Inferior parietal cortex (tissue), 1 donor: ENCODE measurements at regions not wholly inside any gene's neighbourhood (a gene's known extent, or its start where the extent isn't known, plus 50 kb on each side); places are given as distances from the start of the nearest gene placed in this dataset.
"Not testable (repeated sequence)": the region's sequence is repeated elsewhere in the genome, so short reads cannot be mapped to it uniquely, and the experiment has no call there.

ENCODE experiments used
- DNase-seq: peaks from one replicate; pipeline ENCODE4 v3.0.0-alpha.2; 2016; ENCODE audit errors: extremely low spot score

DNA sequence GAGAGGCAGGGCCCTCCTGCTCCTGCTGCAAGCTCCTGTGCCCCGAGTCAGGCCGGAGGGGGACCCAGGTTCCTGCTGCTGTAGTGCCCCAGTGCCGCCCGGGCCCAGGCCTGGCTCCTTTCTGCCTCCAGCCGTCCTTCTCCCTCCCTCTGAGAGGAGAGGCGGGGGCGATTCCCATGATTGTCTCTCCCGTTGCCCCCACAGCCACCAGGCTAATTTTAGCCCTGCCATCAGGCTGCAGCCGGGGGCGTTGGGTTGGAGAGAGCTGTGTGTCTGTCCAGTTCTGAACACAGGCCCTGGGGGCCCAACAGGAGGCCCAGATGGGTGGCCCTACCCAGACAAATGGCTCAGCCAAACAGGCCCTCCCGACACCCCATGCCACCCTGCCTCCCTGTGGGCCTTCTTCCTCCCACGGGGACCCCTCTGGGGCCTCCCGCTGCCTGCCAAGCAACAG lies 214.8 kb downstream of the TBC1D2B start:
- no peak for DNase-seq

DNA sequence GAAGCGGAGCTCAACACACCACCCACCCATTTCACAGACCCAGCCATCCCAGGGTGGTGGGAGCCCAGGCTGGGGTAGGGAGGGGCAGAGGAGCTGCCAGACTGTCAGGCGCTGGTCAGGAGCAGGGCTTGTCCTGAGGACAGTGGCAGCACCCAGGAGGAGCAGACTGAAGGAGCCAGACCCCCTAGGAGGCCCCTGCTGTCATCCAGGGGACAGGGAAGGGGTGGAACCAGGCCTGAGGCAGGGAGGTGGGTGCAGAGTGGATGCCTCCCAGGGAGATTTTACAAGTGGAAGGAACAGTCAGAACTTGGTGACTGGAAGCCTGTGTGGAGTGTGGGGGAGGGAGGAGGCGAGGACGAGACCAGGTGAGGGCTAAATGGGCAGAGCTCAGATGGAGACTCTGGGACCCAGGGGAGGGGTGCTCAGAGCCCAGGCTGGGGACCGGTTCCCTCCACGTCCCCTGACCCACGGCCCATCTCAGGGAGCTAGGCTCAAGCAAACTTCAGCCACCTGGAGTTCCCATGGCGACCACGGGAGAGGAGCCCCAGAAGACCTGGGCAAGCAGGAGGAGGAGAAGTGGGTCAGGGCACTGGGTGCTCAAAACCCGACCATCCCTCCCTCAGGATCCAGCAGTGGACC lies 215.4 kb downstream of the TBC1D2B start:
- DNase-seq, result not testable (repeated sequence)

DNA sequence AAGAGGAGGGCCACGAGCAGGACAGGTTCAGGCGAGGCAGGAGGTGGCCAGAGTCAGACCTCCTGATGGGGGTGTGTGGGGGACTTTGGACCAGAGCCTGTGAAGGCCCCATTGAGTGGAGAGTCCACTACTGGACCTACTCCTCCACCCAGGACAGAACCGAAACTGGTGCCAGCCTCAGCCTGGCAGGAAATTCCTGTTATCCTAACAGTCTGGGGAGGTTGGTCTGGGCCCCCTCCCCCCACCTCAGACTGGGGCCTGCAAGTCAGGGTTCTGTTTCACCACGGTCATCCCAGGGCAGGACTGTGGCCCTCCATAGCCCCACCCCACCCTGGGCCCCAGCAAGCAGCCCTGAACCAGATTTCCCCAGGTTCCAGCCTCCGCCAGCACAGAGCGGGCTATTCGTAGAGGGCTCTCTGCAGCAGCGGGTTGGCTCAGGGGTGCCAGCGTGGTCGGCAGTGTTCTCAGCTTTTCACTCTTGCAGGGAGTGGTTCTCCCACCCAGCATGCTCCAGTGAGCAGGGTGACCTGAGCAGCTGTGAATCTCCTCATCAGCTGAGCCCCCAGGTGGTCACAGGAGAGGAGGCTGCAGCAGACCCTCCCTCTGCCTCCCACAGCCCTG lies 217.3 kb downstream of the TBC1D2B start:
- no peak for DNase-seq

DNA sequence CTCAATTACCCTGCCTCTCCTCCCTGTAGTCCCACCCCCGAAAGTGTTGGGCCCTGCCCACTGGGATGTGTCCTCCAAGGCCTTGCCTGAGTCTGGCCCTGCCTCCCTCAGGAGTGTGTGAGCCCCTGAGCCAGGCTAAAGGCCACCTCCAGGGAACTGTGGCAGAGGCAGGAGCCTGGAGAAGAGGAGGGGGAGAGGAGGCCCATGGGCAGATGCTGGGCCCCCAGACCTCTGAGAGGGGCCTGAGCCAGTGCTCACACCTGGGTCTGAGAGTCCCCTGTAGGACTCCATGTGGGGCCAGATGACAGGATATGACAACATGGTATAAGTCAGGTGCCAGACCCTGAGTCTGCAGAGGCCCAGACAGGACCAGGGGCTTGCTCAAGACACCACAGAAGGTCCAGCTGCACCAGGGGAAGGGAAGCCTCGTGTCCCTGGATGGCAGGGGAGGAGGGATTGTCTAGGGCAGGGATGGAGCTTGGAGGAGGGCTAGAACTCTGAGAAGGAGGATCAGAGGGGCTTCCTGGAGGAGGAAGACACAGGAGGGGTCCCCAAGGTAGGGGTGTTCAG lies 217.9 kb downstream of the TBC1D2B start:
- DNase-seq, result no peak

DNA sequence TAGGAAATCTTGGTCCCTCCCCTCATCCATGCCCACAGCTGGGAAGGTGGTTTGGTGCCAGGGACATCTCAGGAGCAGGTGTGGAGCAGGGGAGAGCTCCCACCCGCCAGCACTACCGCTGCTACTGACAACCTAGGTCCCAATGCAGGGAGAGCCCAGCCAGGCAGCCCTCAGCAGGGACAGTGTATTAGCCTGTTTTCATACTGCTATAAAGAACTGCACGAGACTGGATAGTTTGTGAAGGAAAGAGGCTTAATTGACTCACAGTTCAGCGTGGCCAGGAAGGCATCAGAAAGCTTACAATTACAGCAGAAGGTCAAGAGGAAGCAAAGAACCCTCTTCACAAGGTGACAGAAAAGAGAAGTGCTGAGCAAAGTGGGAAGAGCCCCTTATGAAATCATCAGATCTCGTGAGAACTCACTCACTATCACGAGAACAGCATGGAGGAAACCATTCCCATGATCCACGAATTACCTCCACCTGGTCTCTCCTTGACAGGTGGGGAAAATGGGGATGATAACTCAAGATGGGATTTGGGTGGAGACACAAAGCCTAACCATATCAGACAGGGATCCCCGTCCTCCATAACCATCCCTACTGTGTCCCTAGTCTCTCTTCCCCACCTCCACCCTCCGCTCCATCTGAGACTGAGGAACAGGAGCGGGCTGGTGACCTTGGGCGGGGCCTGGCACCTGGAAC lies 218.6 kb downstream of the TBC1D2B start:
- no peak for DNase-seq

DNA sequence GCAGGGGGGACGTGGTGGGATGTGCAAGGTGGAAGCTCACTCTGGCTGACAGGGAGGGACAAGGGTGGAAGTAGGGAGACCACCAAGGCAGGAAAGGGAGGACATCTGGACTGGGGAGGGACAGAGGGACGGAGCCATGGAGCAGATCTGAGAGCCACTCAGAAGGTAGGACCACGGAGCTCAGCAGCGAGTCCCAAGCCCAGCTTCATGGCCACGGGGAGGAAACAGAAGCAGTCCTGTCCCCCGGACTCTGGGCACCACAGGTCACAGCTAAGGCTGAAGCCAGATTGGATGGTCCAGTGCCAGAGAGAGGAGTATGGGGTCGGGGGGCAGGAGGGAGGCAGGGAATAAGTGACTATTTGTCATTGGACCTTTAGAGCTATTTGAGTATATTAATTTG lies 220.1 kb downstream of the TBC1D2B start:
- no peak for DNase-seq

DNA sequence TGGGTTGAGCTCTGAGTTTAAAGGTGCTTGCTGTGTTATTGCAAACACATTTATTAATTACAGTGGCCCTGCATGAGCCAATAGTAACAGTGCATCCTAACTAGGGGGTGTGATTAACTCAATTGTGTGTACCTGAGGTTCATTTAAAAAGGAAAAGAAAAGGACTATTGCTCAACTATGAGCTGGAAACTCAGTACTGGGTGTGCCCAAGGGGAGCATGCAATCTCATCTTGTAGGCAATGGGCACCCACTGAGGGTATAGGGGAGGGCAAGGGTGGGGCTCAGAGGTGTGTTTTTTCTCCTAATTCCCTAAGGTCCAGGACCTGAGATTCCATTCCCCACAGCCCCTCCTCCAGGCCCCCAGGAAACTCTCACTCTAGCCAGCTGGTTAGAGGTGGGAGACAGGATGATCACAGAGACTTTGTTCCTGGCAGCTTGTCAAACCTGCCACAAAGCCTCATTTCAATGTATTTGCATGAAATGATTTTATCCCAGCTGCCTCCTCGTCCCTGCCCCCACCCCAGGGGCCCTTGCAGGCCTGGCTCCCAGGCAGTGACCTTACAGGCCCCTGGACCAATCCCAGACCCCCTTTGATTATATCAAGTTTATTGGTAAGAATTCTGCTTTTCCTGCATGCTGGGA lies 220.7 kb downstream of the TBC1D2B start:
- DNase-seq, result no peak

DNA sequence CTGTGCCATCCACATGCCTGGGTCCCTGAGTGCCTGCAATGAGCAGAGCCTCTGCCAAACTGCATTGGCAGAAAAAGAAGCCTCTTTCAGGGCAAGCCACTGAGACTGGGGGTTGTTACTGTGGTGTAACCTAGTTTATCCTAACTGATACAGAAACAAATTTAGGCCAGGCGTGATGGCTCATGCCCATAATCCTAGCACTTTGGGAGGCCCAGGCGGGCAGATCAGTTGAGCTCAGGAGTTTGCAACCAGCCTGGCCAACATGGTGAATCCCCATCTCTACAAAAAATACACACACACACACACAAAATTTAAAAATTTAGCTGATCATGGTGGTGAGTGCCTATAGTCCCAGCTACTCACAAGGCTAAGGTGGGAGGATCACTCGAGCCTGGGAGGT lies 221.6 kb downstream of the TBC1D2B start:
- DNase-seq, result no peak

DNA sequence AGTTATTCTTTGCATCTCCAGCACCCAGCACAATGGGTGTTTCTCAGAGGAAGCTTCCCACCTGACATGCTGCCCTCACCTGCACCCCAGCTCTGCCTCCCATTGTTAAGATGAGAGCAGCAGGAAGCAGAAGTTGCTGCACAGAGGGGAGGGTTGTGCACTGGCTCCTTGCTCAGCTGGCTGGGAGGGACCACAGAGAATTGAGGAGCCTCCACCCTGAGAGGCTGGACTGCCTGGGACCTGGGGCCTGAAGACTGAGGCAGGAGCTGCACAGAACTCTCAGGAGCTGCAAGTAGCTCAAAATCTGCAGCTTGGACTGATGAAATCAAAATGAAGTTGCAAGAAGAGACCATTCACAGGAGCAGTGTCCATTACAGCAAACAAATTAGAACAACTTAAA lies 222.3 kb upstream of the LINGO1 start:
- DNase-seq, result no peak

DNA sequence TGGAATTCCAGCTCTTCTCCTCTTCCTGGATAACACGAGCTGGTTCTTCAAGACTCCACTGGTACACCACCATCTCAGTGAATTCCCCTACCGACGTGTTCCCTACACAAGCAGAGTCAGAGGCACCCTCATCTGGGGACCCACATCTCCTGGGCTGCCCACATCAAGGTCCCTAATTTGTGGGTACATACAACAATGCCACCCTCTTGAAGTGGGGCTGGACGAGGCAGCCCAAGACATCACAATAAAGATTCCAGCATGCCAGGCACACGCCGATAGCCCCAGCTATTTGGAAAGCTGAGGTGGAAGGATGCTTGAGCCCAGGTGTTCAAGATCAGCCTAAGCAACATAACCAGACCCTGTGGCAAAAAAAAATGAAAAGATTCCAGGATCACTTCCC lies 221.2 kb upstream of the LINGO1 start:
- no peak for DNase-seq

DNA sequence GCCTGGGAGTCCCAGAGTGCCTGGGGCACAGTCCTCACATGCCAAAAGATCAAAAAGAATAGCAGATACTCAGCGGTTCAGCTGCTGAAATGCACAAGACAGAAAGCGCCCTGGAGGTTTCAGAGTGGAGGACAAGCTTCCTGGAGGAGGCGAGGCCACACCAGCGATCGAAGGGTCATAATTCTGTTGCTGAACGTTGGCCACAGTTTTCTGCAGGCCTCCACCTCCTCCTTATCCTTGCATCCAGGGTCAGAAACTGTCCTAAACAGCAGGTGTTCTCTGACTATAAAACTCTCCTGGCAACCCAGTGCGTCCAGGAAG lies 220.3 kb upstream of the LINGO1 start:
- no peak for DNase-seq

DNA sequence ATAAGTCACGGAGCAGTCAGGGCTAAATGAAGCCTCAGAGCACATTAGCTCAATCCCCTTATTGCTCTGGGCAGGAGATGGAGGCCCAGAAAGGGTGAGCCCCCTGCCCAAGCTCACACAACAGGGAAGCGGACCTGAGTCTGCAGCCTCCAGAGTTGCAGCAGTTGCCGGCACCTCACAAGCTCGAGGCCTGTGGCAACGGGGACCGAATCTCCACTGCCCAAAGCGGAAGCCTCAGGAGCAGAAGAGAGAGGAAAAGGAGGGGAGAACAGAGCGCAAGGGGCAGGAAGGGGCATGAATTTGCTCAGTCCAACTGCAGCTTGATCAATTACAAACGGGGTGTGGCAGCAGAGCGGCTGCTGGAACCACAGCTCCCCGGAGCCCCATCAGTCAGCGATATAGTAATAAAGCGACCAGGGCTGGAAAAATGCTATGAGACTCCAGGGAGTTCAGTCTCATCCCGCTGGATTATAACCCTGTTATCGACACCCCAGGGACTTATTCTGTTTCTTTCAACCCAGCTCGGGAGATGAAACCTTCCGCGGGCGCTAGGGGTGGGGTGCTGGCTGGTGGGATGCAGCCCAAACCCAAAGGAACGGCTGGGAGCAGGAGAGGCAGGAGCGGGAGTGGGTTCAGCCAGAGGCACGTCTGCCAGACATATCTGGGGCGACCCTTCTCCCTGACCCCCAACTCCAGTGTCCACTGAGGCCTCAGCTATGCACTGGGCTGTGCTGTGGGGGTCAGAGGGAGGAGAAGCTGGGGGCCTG lies 219.7 kb upstream of the LINGO1 start:
- DNase-seq, result no peak

DNA sequence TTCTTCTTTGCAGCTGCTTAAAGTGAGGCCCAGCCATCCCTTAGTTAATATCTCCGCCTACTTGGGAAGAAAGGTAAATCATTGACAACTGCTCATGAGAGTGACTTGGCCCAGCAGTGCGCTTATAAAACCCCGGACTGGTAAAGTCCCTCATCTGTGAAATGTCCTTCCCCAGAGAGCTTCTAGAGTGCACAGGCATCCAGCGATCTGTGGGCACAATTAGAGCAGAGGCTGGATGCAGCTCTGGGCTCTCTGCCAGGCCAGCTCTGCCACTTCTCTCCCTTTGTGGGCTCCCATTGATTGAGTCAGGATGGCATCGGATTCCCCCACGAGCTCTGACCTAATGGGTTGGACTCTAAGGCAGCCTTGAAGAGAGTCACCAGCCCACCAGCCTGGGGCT lies 219.0 kb upstream of the LINGO1 start:
- no peak for DNase-seq

DNA sequence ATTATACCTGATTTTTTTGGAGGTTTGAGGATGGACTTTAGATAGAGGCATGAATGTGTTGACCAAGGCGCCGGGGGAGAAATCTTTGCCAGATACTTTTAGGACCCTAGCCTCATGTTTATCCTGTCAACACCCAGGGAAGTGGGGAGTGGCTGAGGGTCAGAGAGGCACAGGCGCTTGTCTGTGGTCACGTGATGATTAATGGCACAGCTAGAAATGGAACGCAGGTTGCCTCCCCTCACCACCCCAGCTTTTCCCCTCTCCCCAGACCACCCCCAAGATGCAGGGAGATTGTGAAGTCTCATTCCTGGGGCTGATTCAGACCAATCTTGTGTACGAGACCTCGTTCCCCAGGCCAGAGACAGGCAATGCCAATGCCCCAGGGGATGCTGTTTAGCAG lies 218.4 kb upstream of the LINGO1 start:
- DNase-seq, result no peak

DNA sequence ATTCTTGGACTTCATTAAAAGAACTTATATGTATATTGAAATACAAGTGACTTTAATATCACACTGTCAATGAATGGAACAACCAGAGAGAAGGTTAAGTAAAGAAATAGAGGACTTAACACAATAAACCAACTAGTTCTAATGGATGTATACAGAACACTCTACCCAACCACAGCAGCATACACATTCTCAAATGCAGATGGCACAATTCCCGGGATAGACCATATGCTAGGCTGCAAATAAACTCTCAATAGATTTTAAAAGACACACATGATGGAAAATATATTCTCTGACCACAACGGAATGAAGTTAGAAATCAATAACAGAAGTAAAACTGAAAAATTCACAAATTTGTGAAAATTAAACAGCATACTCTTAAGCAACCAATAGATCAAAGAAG lies 214.3 kb upstream of the LINGO1 start:
- DNase-seq, result no peak

DNA sequence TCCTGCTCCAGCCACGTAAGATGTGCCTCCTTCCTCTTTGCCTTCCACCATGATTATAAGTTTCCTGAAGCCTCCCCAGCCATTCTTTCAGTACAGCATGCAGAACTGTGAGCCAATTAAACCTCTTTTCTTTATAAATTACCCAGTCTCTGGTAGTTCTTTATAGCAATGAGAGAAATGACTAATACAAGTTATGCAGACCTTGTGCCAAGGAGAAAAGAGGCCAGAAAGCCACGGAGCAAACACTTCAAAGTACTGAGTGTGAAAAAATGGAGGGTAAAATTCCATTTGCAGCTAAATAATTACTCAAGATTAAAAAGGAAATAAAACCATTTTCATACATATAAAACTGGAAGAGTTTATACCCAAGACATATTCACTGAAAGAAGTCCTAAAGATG lies 213.6 kb upstream of the LINGO1 start:
- DNase-seq, result no peak

DNA sequence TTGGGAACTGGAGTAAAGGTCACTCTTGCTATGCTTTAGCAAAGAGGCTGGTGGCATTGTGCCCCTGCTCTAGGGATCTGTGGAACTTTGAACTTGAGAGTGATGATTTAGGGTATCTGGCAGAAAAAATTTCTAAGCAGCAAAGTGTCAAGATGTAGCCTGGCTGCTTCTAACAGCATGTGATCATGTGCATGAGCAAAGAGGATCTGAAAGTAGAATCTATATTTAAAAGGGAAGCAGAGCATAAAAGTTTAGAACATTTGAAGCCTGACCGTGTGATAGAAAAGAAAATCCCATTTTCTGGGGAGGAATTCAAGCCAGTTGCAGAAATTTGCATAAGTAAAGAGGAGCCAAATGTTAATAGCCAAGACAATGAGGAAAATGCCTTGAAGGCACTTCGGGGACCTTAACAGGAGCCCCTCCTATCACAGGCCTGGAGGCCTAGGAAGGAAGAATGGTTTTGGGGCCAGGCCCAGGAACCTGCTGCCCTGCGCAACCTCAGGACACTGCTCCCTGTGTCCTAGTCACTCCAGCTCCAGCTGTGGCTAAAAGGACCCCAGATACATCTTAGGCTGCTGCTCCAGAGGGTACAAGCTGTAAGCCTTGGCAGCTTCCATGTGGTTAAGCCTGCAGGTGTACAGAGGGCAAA lies 212.2 kb upstream of the LINGO1 start:
- DNase-seq, result no peak

DNA sequence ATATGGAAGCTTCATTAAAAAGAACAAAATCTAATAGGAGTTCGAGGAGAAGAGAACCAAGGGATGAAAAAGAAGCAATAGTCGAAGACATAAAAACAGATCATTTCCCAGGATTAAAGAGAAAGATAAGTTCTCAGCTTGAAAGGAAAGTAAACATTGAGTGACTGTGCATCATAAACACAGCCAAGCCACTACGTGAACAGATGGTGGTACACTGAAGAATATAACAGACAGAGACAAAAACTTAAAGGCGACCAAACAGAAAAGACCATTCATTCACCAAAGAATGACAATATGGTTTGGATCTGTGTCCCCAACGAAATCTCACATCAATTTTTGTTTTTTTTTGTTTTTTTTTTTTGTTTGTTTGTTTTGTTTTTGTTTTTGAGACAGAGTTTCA lies 210.8 kb upstream of the LINGO1 start:
- DNase-seq, result no peak

DNA sequence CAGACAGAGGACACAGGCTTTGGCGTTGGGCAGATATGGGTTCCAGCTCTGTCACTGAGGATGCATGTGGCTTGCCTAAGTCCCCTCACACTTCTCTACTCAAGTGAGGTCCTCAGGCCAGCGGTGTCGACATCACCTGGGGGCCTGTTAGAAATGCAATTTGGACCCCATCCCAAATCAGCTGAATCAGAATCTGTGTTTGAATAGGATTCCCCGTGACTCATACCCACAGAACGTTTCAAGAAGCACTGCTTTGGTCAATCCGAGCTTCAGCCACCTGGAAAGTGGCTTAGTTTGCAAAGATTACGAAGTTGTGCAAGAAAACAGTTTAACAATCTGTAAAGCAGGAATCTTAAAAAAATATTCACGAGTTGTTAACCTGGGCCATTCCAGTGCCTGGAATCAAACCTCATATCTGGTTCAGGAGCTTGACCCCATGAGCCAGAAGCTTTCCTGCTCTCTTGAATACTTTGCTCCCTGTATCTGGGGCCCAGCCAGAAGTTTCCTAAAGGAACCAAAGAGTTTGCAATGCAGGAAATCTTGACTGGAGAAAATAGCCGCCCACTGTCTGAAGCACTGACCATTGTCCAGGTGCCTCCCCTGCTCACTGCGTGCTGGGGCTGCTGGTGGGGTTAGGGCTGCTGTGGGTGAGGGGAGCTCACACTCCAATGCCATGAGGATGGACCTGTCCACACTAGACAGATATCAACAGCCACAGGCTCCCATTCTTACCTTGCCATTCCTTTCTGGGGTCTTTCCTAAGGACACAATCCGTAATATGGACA lies 208.5 kb upstream of the LINGO1 start:
- no peak for DNase-seq
